ENCODE measurements at regions not wholly inside any gene's neighbourhood (a gene's known extent, or its start where the extent isn't known, plus 50 kb on each side); places are given as distances from the start of the nearest gene placed in this dataset.
"Not testable (repeated sequence)": the region's sequence is repeated elsewhere in the genome, so short reads cannot be mapped to it uniquely, and the experiment has no call there.

- TF ChIP-seq ZNF274 (IDR thresholded peaks at IDR 0.05; ENCODE audit: low read depth, low read length); SUZ12 (IDR thresholded peaks at IDR 0.05; ENCODE audit: extremely low read depth, insufficient read depth, insufficient read length): not testable (repeated sequence)
Measured at GRCh38 chr15:20256394-20256793, 285.2 kb downstream of the GOLGA6L6 start.
